Panc1 (cell line): ENCODE measurements at regions not wholly inside any gene's neighbourhood (a gene's known extent, or its start where the extent isn't known, plus 50 kb on each side); places are given as distances from the start of the nearest gene placed in this dataset.

Source experiments
- ATAC-seq: fragments of 200-7000 bp; cut with Tn5 transposase; 2 replicates; pipeline ENCODE4 v1.9.1; 2020; ENCODE audit warnings: mild to moderate bottlenecking, moderate library complexity
- BruUV-seq: library from RNA; stranded (reverse); fragments of 400-500 nt; replicated peaks from 2 replicates; lab custom pipeline; 2021; lab: Mats Ljungman, UMichigan
- CTCF ChIA-PET: fragments of 300-600 bp; sonication (Branson Sonifier 250); formaldehyde crosslinking; loops from one replicate; lab custom pipeline; 2022; ENCODE audit warnings: antibody characterized with exemption; lab: Charles Lee
- POLR2A ChIA-PET: fragments of 300-600 bp; sonication (Branson Sonifier 250); formaldehyde crosslinking; loops from one replicate; lab custom pipeline; 2022; ENCODE audit warnings: antibody characterized with exemption; lab: Charles Lee
- DNase-seq: peaks from one replicate; pipeline ENCODE4 v3.0.0-alpha.2; 2010; ENCODE audit warnings: low read depth, low spot score
- H3K27ac ChIP-seq: 2 replicates; pipeline ENCODE4 v1.5.1; 2011; ENCODE audit warnings: mild to moderate bottlenecking, low read length, inconsistent platforms
- H3K27me3 ChIP-seq: fragments of 200-500 bp; sonication (Bioruptor generic); 2 replicates; pipeline ENCODE4 v1.6.0; 2014; ENCODE audit warnings: low read length, inconsistent platforms; ENCODE audit not compliant: control insufficient read depth, insufficient read depth
- H3K36me3 ChIP-seq: fragments of 200-500 bp; sonication (Bioruptor generic); 2 replicates; pipeline ENCODE4 v1.5.1; 2014; ENCODE audit warnings: inconsistent platforms, mild to moderate bottlenecking, low read length, moderate library complexity; ENCODE audit not compliant: control insufficient read depth, insufficient read depth
- H3K4me1 ChIP-seq: 2 replicates; pipeline ENCODE4 v1.5.1; 2011; ENCODE audit warnings: inconsistent platforms, mild to moderate bottlenecking, low read length, moderate library complexity; ENCODE audit not compliant: control insufficient read depth, insufficient read depth
- H3K4me3 ChIP-seq, 2 experiments: 2 replicates each; pipeline ENCODE4 v1.5.1; 2011 to 2012; ENCODE audit warnings: low read depth in 2 of 2, low read length in 2 of 2, mild to moderate bottlenecking in 2 of 2, inconsistent platforms in 1 of 2, moderate library complexity in 1 of 2
- H3K9me3 ChIP-seq: fragments of 200-500 bp; sonication (Bioruptor generic); 2 replicates; pipeline ENCODE4 v1.5.1; 2014; ENCODE audit warnings: low read depth, mild to moderate bottlenecking, inconsistent platforms, low read length, moderate library complexity; ENCODE audit not compliant: control insufficient read depth, insufficient read depth
- CTCF ChIP-seq: fragments of 450-650 bp; IDR thresholded peaks from 2 replicates; pipeline ENCODE4 v1.5.1; 2017; ENCODE audit warnings: mild to moderate bottlenecking
- POLR2AphosphoS5 ChIP-seq: IDR thresholded peaks from 2 replicates; pipeline ENCODE4 v1.6.1; 2012; ENCODE audit warnings: mild to moderate bottlenecking, low read depth, low read length, moderate library complexity
- REST ChIP-seq, 2 experiments: IDR thresholded peaks; 2 replicates each; pipeline ENCODE4 v1.6.1; 2011 to 2012; ENCODE audit warnings: low read depth in 2 of 2, control low read depth in 1 of 2, low read length in 1 of 2, mild to moderate bottlenecking in 1 of 2, moderate library complexity in 1 of 2; ENCODE audit not compliant: insufficient read depth in 1 of 2
- SIN3A ChIP-seq: IDR thresholded peaks from 2 replicates; pipeline ENCODE4 v1.6.1; 2012; ENCODE audit warnings: low read depth, mild to moderate bottlenecking, low read length, moderate library complexity, borderline replicate concordance; ENCODE audit not compliant: insufficient read depth
- TCF7L2 ChIP-seq: IDR thresholded peaks from 2 replicates; pipeline ENCODE4 v1.6.1; 2011; ENCODE audit warnings: mild to moderate bottlenecking, low read depth, low read length, inconsistent platforms
- in situ Hi-C: cut with HindIII; loops from 2 replicates; pipeline ENCODE4 v1.10.0; 2016; ENCODE audit warnings: low sequenced_read_pairs, low pct_unique_long_range_greater_than_20kb
- intact Hi-C: fragments of 100-400 bp; cut with micrococcal nuclease; formaldehyde crosslinking; loops from one replicate; pipeline ENCODE4 v1.10.0; 2022; ENCODE audit not compliant: unreplicated experiment

DNA sequence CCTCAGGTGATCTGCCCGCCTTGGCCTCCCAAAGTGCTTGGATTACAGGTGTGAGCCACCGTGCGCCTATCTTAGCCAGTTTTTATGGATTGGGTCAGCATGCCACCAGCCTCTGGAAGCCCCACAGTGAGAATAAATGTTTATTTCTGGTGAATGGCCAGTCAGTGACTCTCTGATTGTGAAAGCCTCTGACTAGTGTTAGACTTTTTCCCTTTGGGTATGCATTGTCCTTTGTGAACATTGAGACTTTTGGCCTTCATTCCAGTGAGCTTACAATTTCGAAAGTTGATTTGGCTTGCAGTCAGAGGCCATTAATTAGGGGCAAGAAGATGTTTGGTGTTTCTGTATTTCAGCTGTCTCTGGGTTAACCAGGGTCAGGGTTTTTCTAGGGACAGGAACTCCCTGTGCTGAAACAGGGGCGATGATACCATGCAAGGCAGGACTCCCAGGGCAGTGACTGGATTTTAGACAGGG is 274.5 kb upstream of the C2CD4B start:
- H3K9me3 ChIP-seq: no peaks in the 10 kb centered on the region
- H3K4me1 ChIP-seq: no peaks in the 10 kb centered on the region
- no peak for TF ChIP-seq CTCF
- no peak for TF ChIP-seq TCF7L2
- TF ChIP-seq SIN3A: no peak
- no peak for TF ChIP-seq POLR2AphosphoS5
- no peak for TF ChIP-seq REST (IDR thresholded peaks at IDR 0.05; ENCODE audit: insufficient read depth in 1 of 2, low read depth in 2 of 2, low read length in 1 of 2)
- POLR2A ChIA-PET: no interaction called here
- no peak for DNase-seq
- H3K27me3 ChIP-seq: no peaks in the 10 kb centered on the region
- no peak overlapping the region for H3K4me3 ChIP-seq
- ATAC-seq: no peak
- no peaks in the 10 kb centered on the region for H3K36me3 ChIP-seq
- no peak overlapping the region for H3K27ac ChIP-seq
- BruUV-seq: no TSS peak
- intact Hi-C loops (no loop called here), in situ Hi-C loops (no loop called here)
- CTCF ChIA-PET: no interaction called here

DNA sequence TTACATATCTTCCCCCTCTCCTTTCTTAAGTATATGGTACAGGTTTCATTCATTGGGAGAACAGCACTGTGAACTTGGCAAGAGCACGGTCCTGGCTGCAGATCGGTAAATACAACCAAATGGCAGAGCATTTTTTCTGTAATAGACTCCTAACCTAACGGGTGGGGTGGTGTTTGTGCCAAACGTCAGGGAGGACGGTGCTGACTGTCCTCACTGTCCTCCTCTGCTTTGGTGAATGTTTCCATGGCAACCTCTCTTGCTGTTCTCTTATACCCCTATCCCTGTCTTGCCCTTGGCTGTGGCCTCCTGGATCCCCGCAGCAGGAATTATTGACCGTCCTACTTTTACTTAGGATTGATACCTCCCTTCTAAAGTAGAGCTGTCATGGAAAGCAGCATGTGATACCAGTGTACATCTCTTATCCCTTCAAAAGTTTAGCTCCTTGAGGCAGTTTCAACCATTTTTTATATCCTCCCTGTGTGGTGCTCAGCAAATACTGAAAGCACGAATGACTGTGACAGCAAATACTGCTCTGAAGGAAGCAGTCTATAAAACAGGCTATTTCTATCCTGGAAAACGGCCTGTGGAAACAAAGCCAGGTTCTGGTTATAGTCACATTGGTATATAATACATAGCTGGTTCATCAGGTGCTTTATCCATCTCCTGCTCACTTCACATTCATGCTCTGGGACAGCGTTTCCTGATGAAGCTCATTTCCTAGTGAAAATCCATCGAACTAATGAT is 275.4 kb upstream of the C2CD4B start:
- TF ChIP-seq CTCF: no peak
- TF ChIP-seq POLR2AphosphoS5: no peak
- TF ChIP-seq SIN3A: no peak
- TF ChIP-seq REST (IDR thresholded peaks at IDR 0.05; ENCODE audit: insufficient read depth in 1 of 2, low read depth in 2 of 2, low read length in 1 of 2): no peak
- TF ChIP-seq TCF7L2: no peak
- no peaks in the 10 kb centered on the region for H3K4me1 ChIP-seq
- ChIA-PET POLR2A (no interaction called here), CTCF (interaction anchor here (0.7 kb wide), 1 partner anchor 134 kb away, joined by 3 read pairs; no protein-coding TSS in a partner anchor)
- H3K36me3 ChIP-seq: no peaks in the 10 kb centered on the region
- intact Hi-C loops (no loop called here), in situ Hi-C loops (no loop called here)
- no peak overlapping the region for H3K4me3 ChIP-seq
- no TSS peak for BruUV-seq
- no peak for DNase-seq
- H3K27ac ChIP-seq: no peak overlapping the region
- no peaks in the 10 kb centered on the region for H3K27me3 ChIP-seq
- no peaks in the 10 kb centered on the region for H3K9me3 ChIP-seq
- no peak for ATAC-seq
